Panc1 (cell line): ENCODE measurements at regions not wholly inside any gene's neighbourhood (a gene's known extent, or its start where the extent isn't known, plus 50 kb on each side); places are given as distances from the start of the nearest gene placed in this dataset.

Experiments used
- ATAC-seq: fragments of 200-7000 bp; cut with Tn5 transposase; 2 replicates; pipeline ENCODE4 v1.9.1; 2020; ENCODE audit warnings: mild to moderate bottlenecking, moderate library complexity
- BruUV-seq: library from RNA; stranded (reverse); fragments of 400-500 nt; replicated peaks from 2 replicates; lab custom pipeline; 2021; lab: Mats Ljungman, UMichigan
- CTCF ChIA-PET: fragments of 300-600 bp; sonication (Branson Sonifier 250); formaldehyde crosslinking; loops from one replicate; lab custom pipeline; 2022; ENCODE audit warnings: antibody characterized with exemption; lab: Charles Lee
- POLR2A ChIA-PET: fragments of 300-600 bp; sonication (Branson Sonifier 250); formaldehyde crosslinking; loops from one replicate; lab custom pipeline; 2022; ENCODE audit warnings: antibody characterized with exemption; lab: Charles Lee
- DNase-seq: peaks from one replicate; pipeline ENCODE4 v3.0.0-alpha.2; 2010; ENCODE audit warnings: low read depth, low spot score
- H3K27ac ChIP-seq: 2 replicates; pipeline ENCODE4 v1.5.1; 2011; ENCODE audit warnings: mild to moderate bottlenecking, low read length, inconsistent platforms
- H3K27me3 ChIP-seq: fragments of 200-500 bp; sonication (Bioruptor generic); 2 replicates; pipeline ENCODE4 v1.6.0; 2014; ENCODE audit warnings: low read length, inconsistent platforms; ENCODE audit not compliant: control insufficient read depth, insufficient read depth
- H3K36me3 ChIP-seq: fragments of 200-500 bp; sonication (Bioruptor generic); 2 replicates; pipeline ENCODE4 v1.5.1; 2014; ENCODE audit warnings: inconsistent platforms, mild to moderate bottlenecking, low read length, moderate library complexity; ENCODE audit not compliant: control insufficient read depth, insufficient read depth
- H3K4me1 ChIP-seq: 2 replicates; pipeline ENCODE4 v1.5.1; 2011; ENCODE audit warnings: inconsistent platforms, mild to moderate bottlenecking, low read length, moderate library complexity; ENCODE audit not compliant: control insufficient read depth, insufficient read depth
- H3K4me3 ChIP-seq, 2 experiments: 2 replicates each; pipeline ENCODE4 v1.5.1; 2011 to 2012; ENCODE audit warnings: low read depth in 2 of 2, low read length in 2 of 2, mild to moderate bottlenecking in 2 of 2, inconsistent platforms in 1 of 2, moderate library complexity in 1 of 2
- H3K9me3 ChIP-seq: fragments of 200-500 bp; sonication (Bioruptor generic); 2 replicates; pipeline ENCODE4 v1.5.1; 2014; ENCODE audit warnings: low read depth, mild to moderate bottlenecking, inconsistent platforms, low read length, moderate library complexity; ENCODE audit not compliant: control insufficient read depth, insufficient read depth
- POLR2AphosphoS5 ChIP-seq: IDR thresholded peaks from 2 replicates; pipeline ENCODE4 v1.6.1; 2012; ENCODE audit warnings: mild to moderate bottlenecking, low read depth, low read length, moderate library complexity
- SIN3A ChIP-seq: IDR thresholded peaks from 2 replicates; pipeline ENCODE4 v1.6.1; 2012; ENCODE audit warnings: low read depth, mild to moderate bottlenecking, low read length, moderate library complexity, borderline replicate concordance; ENCODE audit not compliant: insufficient read depth
- TCF7L2 ChIP-seq: IDR thresholded peaks from 2 replicates; pipeline ENCODE4 v1.6.1; 2011; ENCODE audit warnings: mild to moderate bottlenecking, low read depth, low read length, inconsistent platforms
- in situ Hi-C: cut with HindIII; loops from 2 replicates; pipeline ENCODE4 v1.10.0; 2016; ENCODE audit warnings: low sequenced_read_pairs, low pct_unique_long_range_greater_than_20kb
- intact Hi-C: fragments of 100-400 bp; cut with micrococcal nuclease; formaldehyde crosslinking; loops from one replicate; pipeline ENCODE4 v1.10.0; 2022; ENCODE audit not compliant: unreplicated experiment
- TF ChIP-seq, protein P1 (sequence below), 2 experiments: IDR thresholded peaks; 2 replicates each; pipeline ENCODE4 v1.6.1; 2011 to 2012; ENCODE audit warnings: low read depth in 2 of 2, control low read depth in 1 of 2, low read length in 1 of 2, mild to moderate bottlenecking in 1 of 2, moderate library complexity in 1 of 2; ENCODE audit not compliant: insufficient read depth in 1 of 2
- TF ChIP-seq, protein P2 (sequence below): fragments of 450-650 bp; IDR thresholded peaks from 2 replicates; pipeline ENCODE4 v1.5.1; 2017; ENCODE audit warnings: mild to moderate bottlenecking

DNA sequence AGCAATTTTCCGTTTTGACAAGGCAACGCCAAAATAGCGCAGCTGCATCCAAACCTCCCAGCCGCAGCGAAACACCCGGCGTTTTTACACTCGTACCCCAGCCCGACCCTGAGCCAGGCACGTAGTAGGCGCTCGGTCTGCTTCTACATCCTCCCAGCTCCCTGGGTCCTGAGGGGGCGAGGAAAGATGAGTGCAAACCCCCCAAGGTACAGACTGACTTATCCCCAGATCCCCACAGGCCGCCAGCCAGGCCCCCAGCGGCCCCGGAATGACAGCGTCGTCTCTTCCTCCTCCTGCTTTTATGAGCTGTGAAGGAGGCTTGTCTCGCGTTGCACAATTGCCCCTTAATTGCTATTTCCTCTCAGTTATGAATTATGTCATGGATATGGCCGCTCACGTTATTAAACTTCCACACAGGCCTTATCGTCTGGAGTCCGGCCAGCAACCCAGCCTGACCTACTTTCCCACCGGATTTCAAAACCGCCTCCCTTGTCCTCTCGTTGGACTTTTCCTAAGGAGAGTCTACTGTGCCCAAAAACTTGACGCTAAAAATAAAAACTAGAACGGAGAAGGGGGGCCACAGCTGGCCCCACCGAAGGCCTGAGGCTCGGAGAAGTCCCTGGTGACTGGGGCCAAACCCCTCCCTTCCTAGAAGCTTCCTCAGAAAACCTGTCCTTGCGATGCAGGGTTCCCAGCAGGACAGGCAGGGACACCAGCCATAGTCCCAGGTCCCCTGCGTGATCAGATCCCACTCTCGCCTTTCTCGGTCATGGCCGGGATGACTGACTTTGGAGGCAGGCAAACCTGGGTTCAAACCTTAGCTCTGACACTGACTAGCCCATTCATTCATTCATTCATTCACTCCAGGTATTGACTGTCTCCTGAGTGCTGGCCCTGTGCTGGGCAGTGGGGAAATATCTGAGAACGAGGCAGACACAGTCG is 130.9 kb upstream of the PTPN1 start:
- no peaks in the 10 kb centered on the region for H3K9me3 ChIP-seq
- TF ChIP-seq TCF7L2 (no peak), POLR2AphosphoS5 (no peak), SIN3A (no peak)
- TF ChIP-seq, protein P1, sequence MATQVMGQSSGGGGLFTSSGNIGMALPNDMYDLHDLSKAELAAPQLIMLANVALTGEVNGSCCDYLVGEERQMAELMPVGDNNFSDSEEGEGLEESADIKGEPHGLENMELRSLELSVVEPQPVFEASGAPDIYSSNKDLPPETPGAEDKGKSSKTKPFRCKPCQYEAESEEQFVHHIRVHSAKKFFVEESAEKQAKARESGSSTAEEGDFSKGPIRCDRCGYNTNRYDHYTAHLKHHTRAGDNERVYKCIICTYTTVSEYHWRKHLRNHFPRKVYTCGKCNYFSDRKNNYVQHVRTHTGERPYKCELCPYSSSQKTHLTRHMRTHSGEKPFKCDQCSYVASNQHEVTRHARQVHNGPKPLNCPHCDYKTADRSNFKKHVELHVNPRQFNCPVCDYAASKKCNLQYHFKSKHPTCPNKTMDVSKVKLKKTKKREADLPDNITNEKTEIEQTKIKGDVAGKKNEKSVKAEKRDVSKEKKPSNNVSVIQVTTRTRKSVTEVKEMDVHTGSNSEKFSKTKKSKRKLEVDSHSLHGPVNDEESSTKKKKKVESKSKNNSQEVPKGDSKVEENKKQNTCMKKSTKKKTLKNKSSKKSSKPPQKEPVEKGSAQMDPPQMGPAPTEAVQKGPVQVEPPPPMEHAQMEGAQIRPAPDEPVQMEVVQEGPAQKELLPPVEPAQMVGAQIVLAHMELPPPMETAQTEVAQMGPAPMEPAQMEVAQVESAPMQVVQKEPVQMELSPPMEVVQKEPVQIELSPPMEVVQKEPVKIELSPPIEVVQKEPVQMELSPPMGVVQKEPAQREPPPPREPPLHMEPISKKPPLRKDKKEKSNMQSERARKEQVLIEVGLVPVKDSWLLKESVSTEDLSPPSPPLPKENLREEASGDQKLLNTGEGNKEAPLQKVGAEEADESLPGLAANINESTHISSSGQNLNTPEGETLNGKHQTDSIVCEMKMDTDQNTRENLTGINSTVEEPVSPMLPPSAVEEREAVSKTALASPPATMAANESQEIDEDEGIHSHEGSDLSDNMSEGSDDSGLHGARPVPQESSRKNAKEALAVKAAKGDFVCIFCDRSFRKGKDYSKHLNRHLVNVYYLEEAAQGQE (IDR thresholded peaks at IDR 0.05; ENCODE audit: insufficient read depth in 1 of 2, low read depth in 2 of 2, low read length in 1 of 2), result no peak
- TF ChIP-seq, protein P2, sequence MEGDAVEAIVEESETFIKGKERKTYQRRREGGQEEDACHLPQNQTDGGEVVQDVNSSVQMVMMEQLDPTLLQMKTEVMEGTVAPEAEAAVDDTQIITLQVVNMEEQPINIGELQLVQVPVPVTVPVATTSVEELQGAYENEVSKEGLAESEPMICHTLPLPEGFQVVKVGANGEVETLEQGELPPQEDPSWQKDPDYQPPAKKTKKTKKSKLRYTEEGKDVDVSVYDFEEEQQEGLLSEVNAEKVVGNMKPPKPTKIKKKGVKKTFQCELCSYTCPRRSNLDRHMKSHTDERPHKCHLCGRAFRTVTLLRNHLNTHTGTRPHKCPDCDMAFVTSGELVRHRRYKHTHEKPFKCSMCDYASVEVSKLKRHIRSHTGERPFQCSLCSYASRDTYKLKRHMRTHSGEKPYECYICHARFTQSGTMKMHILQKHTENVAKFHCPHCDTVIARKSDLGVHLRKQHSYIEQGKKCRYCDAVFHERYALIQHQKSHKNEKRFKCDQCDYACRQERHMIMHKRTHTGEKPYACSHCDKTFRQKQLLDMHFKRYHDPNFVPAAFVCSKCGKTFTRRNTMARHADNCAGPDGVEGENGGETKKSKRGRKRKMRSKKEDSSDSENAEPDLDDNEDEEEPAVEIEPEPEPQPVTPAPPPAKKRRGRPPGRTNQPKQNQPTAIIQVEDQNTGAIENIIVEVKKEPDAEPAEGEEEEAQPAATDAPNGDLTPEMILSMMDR, result no peak
- H3K4me3 ChIP-seq, result no peak overlapping the region
- ATAC-seq (no peak), DNase-seq (no peak)
- in situ Hi-C loops, result no loop called here
- H3K27ac ChIP-seq, result peak overlapping the region; percentile 48
- intact Hi-C loops, result no loop called here
- CTCF ChIA-PET, result no interaction called here
- BruUV-seq, result no TSS peak
- peaks cover 21% of the 10 kb centered on the region for H3K4me1 ChIP-seq
- POLR2A ChIA-PET, result no interaction called here
- no peaks in the 10 kb centered on the region for H3K36me3 ChIP-seq
- H3K27me3 ChIP-seq, result no peaks in the 10 kb centered on the region

DNA sequence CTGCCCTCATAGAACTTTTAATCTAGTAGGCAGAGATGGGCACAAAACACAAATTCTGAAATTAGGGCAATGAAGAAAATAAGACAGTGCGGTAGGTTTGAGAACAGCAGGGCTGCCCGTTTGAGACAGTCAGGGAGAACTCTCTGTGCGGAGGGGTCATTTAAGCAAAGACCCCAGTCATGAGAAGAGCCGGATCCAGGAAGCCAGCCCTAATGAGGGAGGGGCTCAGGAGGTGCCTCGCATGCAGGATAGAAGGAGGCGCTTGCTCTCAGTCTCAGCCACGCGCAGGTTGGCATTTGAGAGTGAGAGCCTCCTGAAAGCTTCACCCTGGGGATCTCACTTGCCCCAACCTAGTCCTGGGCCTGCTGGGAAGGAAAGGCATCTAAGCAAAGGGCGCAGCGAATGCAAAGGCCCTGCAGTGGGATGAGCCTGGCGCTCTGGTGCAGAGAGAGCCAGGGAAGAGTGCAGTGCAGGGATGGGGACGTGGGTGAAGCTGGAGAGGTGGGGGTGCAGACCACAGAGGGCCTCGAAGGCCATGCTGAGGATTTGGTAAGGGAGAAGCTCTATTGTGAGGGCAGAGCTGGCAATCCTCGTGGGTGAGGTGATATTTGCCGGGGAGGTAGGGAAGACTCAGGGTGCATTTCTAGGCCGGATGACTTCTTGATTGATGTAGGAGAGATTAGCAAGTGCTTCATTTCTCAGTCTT is 130.0 kb upstream of the PTPN1 start:
- Histone ChIP-seq H3K36me3 (no peaks in the 10 kb centered on the region), H3K27me3 (no peaks in the 10 kb centered on the region), H3K4me3 (no peak overlapping the region), H3K4me1 (peaks cover 21% of the 10 kb centered on the region), H3K27ac (no peak overlapping the region), H3K9me3 (no peaks in the 10 kb centered on the region)
- ATAC-seq, result peak; percentile 35; the same call in 1 of the 2 replicates
- CTCF ChIA-PET, result no interaction called here
- in situ Hi-C loops (no loop called here), intact Hi-C loops (loop anchor here (5.0 kb wide), 1 partner anchor 193 kb away; no protein-coding TSS in a partner anchor)
- BruUV-seq, result no TSS peak
- no peak for DNase-seq
- POLR2A ChIA-PET, result no interaction called here
- no peak for TF ChIP-seq POLR2AphosphoS5
- TF ChIP-seq, protein P2, result no peak
- no peak for TF ChIP-seq SIN3A
- TF ChIP-seq TCF7L2, result no peak
- TF ChIP-seq, protein P1 (IDR thresholded peaks at IDR 0.05; ENCODE audit: insufficient read depth in 1 of 2, low read depth in 2 of 2, low read length in 1 of 2), result no peak
